Memory B cell (primary cell): ENCODE measurements at regions not wholly inside any gene's neighbourhood (a gene's known extent, or its start where the extent isn't known, plus 50 kb on each side); places are given as distances from the start of the nearest gene placed in this dataset.

Source experiments
- ATAC-seq: fragments of 150-1000 bp; cut with Tn5 transposase; 2 replicates; pipeline ENCODE4 v1.10.0; 2021; ENCODE audit warnings: low read depth, mild to moderate bottlenecking, moderate library complexity
- DNase-seq, 2 donors: peaks; one replicate each; pipeline ENCODE4 v3.0.0; 2022; ENCODE audit warnings: low spot score in 2 of 2
- H3K27ac Mint-ChIP-seq: one replicate; pipeline ENCODE4 v1.8.0; 2022; ENCODE audit warnings: mild to moderate bottlenecking, moderate library complexity, mixed read lengths
- H3K27me3 Mint-ChIP-seq: one replicate; pipeline ENCODE4 v1.8.0; 2022; ENCODE audit warnings: mixed read lengths
- H3K36me3 Mint-ChIP-seq: one replicate; pipeline ENCODE4 v1.8.0; 2022; ENCODE audit warnings: mild to moderate bottlenecking, mixed read lengths
- H3K4me1 Mint-ChIP-seq: one replicate; pipeline ENCODE4 v1.8.0; 2022; ENCODE audit warnings: mixed read lengths
- H3K4me3 Mint-ChIP-seq: one replicate; pipeline ENCODE4 v1.8.0; 2022; ENCODE audit warnings: mild to moderate bottlenecking, moderate library complexity, mixed read lengths
- H3K9me3 Mint-ChIP-seq: one replicate; pipeline ENCODE4 v1.8.0; 2022; ENCODE audit warnings: mixed read lengths

DNA sequence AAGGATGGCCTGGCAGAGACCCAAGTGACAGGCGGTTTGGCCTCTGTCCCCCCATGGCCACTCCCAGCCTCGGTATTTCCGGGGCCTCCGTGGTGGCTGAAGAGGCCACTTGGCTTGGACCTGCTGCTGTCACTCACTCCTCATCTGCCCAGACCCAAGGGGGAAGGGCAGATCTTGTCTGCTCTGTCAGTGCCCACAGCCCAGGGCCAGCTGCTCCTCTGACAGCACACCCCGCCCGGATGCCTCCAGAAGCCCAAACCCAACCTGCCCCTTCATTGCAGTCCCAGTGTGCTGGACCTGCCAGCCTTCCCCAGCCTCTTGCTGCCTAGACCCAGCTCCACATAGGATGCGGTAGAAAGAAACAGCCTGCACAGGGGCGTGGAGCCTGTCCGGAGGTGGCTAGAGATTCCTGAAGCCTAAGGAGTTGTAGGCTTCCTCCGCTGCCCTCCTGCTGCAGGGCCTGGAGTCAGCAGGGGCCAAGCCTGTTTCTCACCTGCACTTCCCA lies 52.0 kb downstream of the MAGEF1 start:
- peaks cover 2% of the 10 kb centered on the region for H3K4me1 Mint-ChIP-seq

DNA sequence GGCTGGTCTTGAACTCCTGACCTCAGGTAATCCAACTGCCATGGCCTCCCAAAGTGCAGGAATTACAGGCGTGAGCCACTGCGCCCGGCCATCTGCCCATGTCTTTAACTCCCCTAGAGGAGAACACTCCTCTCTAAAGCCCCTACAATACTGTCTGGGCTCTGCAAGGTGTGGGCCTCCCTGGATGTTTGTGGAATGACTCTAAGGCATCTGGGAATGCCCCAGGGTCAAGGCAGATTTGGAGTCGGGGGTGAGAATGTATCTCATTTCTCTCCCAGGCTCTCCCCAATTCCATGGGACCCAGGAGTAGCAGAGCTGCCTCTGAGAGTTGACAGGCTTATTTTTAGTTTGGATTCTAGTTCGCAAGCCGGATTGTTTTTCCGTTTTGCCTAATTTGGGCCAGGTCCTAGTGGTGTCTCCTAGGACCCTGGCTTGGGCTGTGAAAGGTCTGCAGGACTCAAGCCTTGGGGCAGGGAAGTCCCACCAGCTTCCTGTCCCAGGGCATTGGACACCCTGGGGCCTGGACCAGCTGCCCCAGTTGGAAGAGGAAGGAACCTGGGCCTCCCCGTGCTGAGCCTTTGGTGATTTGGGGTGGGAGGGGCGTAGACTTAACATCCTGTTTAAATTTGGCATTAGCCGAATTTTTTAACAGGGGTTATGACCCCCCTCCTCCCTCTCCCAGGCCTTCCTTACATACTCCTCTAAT lies 53.5 kb downstream of the MAGEF1 start:
- Mint-ChIP-seq H3K27me3 (peaks cover 4% of the 10 kb centered on the region), H3K4me3 (no peak overlapping the region), H3K27ac (no peak overlapping the region), H3K4me1 (no peaks in the 10 kb centered on the region), H3K9me3 (no peaks in the 10 kb centered on the region), H3K36me3 (no peaks in the 10 kb centered on the region)
- DNase-seq (no peak), ATAC-seq (no peak)

More for the DNA sequence above, 52.0 kb downstream of the MAGEF1 start:
- Mint-ChIP-seq H3K4me3 (no peak overlapping the region), H3K27ac (no peak overlapping the region), H3K9me3 (no peaks in the 10 kb centered on the region), H3K36me3 (no peaks in the 10 kb centered on the region), H3K27me3 (peaks cover 5% of the 10 kb centered on the region)
- DNase-seq (no peak), ATAC-seq (no peak)

DNA sequence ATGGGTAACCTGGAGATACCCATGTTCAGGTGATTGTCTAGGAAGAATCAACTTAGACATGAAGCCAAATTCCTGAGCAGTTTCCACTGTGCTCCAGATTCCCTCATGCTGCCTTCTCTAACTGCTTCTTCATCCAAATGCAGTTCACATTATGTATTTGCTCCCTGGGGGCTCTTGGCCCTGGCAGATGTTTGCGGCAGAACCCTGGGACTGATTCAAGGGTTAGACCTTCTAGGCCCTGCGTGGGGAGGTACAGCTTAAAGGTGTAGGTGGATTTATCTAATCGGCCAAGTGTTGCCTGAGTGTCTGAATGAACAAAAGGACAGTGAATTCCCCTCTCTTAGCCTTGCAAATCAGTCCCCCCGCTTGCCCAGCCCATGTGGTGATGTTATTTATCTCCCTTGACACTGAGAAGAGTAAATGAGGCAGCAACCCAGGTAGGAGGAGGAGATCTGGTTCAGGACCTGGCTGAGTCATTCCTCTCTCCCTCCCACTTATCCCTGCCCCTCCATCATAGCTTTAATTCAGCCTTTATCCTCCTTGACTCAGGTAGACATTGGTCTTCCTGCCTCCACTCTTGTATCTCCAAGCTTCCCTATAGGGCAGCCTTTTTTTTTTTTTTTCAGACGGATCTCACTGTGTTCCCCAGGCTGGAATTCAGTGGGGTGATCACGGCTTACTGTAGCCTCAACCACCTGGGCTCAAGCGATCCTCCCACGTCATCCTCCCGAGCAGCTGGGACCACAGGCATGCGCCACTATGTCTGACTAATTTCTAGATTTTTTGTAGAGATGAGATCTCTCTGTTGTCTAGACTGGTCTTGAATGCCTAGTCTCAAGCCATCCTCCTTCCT lies 54.8 kb downstream of the MAGEF1 start:
- no peaks in the 10 kb centered on the region for H3K9me3 Mint-ChIP-seq
- no peaks in the 10 kb centered on the region for H3K36me3 Mint-ChIP-seq
- DNase-seq (no peak), ATAC-seq (no peak)
- H3K4me1 Mint-ChIP-seq: no peaks in the 10 kb centered on the region
- no peak overlapping the region for H3K4me3 Mint-ChIP-seq
- H3K27me3 Mint-ChIP-seq: peaks cover 4% of the 10 kb centered on the region
- H3K27ac Mint-ChIP-seq: no peak overlapping the region

DNA sequence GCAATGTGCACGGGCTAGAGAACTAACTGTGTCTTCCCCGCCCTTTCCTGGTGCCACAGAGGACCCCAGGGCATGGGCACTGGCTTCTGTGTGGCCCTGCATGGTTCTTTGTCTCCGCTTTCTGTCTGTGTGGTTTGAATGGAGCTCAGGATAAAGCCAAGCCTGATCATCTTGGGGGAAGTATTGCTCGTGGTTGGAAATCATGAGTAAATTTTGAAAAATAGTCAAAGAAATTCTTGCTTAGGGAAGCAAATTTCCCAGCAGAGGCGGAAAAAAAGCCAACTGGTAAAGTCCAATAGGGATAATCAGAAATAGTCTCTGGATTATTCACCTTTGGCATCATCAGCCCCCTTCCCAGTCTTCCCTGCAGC lies 55.4 kb downstream of the MAGEF1 start:
- ATAC-seq: no peak
- Mint-ChIP-seq H3K4me3 (no peak overlapping the region), H3K4me1 (no peaks in the 10 kb centered on the region), H3K27me3 (peaks cover 4% of the 10 kb centered on the region), H3K9me3 (no peaks in the 10 kb centered on the region), H3K27ac (no peak overlapping the region), H3K36me3 (no peaks in the 10 kb centered on the region)
- DNase-seq: no peak

DNA sequence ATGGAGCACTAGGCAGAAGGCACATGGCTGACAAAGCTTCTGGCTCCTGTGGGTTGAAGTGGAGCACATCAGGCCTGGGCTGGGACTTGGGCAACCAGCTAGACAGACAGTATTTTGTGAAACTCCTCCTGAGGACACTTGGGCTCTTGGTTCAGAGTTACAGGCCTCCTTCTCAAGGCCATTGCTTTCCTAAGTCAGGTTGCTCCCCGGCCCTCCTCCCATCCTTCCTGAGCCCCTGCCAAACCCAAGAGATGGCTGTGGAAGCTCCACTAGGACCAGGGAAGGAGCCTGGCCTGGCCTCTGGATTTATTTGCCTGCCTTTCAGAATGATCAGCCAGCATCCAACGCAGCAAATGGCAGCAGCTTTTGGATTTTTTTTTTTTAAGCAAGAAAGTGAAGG lies 56.3 kb downstream of the MAGEF1 start:
- Mint-ChIP-seq H3K27me3 (peaks cover 4% of the 10 kb centered on the region), H3K4me1 (no peaks in the 10 kb centered on the region), H3K27ac (no peak overlapping the region), H3K9me3 (no peaks in the 10 kb centered on the region), H3K36me3 (no peaks in the 10 kb centered on the region), H3K4me3 (no peak overlapping the region)
- DNase-seq (no peak), ATAC-seq (no peak)

DNA sequence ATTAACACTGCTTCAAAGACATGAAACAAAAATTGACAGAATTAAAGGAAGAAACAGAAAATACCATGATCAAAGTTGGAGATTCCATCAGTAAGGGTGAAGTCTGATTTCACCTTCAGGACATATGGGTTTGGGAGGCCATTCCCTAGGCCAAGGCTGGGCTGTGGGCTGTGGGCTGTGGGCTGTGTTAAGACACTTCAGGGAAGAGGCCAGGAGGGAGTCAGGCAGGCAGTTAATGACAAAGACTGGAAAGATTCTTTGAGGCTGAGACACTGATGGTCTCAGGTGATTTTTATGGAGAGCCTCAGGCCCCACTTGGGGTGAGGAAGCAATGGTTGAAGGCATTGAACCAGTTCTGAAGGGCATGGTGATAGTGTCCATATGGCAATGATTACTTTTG lies 57.5 kb downstream of the MAGEF1 start:
- no peak for ATAC-seq
- no peak overlapping the region for H3K4me3 Mint-ChIP-seq
- peaks cover 6% of the 10 kb centered on the region for H3K27me3 Mint-ChIP-seq
- no peaks in the 10 kb centered on the region for H3K4me1 Mint-ChIP-seq
- no peaks in the 10 kb centered on the region for H3K36me3 Mint-ChIP-seq
- no peak overlapping the region for H3K27ac Mint-ChIP-seq
- H3K9me3 Mint-ChIP-seq: no peaks in the 10 kb centered on the region
- no peak for DNase-seq

DNA sequence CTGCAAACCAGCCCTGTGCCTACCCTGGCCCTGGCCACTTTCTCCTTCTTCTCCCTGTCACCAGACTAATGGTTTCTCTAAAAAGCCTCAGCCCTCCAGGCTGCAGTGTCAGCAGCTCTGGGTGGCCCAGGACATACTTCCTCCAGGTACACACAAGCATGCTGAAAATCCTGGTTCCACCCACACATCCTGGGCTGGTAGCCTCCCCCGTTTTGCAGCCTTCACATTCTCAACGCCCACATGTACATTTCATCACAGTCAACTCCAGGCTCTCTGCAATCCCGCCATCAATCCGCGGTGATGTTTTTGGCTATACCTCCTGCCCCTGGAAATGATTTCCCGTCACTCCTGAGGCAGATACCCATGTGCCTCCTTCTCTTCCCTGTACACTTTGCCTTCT lies 59.4 kb downstream of the MAGEF1 start:
- Mint-ChIP-seq H3K4me3 (no peak overlapping the region), H3K9me3 (no peaks in the 10 kb centered on the region), H3K4me1 (no peaks in the 10 kb centered on the region), H3K27ac (no peak overlapping the region), H3K27me3 (peaks cover 8% of the 10 kb centered on the region), H3K36me3 (no peaks in the 10 kb centered on the region)
- ATAC-seq (no peak), DNase-seq (no peak)

DNA sequence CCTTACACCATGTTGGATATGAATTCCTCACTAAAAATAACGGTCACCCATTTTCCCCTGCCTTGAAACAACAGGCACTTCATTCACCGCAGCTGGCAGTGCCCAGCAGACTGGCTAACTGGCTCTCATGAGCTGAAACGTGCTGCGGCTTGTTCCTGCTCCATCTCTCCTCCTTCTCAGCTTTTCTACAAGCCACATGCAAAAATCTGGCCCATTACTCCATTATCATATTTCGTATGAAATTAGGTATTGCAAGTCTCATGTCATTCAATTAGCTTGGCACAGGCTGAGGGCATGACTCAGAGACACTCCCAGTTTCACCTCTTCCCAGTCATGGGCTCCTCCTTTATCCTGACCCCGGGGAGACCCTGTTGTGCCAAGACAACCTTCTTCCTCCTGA lies 60.0 kb downstream of the MAGEF1 start:
- H3K9me3 Mint-ChIP-seq: no peaks in the 10 kb centered on the region
- H3K4me3 Mint-ChIP-seq: no peak overlapping the region
- H3K27me3 Mint-ChIP-seq: peaks cover 8% of the 10 kb centered on the region
- ATAC-seq: no peak
- H3K27ac Mint-ChIP-seq: no peak overlapping the region
- H3K4me1 Mint-ChIP-seq: no peaks in the 10 kb centered on the region
- no peak for DNase-seq
- no peaks in the 10 kb centered on the region for H3K36me3 Mint-ChIP-seq

DNA sequence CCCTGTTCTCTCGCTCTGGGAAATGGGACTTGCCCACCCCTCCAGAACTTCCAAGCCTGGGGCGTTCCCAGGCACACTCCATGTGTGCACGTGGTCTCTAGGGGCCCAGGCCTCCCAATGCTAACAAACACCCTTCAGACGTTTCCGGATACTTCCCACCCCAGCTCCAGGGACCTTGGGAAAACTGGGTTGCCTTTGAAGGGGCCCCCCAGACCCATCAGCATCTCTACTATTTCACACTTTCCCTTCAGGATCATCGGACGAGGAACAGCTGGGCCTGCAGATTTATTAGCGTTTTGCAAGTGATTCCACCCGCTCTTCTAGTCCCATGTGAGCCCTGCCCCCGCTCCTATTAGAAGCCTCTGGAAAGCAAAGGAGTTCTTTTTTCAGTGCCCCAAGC lies 63.2 kb downstream of the MAGEF1 start:
- H3K9me3 Mint-ChIP-seq: no peaks in the 10 kb centered on the region
- no peak overlapping the region for H3K4me3 Mint-ChIP-seq
- H3K27me3 Mint-ChIP-seq: peaks cover 10% of the 10 kb centered on the region
- no peaks in the 10 kb centered on the region for H3K4me1 Mint-ChIP-seq
- no peak for DNase-seq
- H3K36me3 Mint-ChIP-seq: peaks cover 2% of the 10 kb centered on the region
- ATAC-seq: no peak
- H3K27ac Mint-ChIP-seq: peak overlapping the region; percentile 24

DNA sequence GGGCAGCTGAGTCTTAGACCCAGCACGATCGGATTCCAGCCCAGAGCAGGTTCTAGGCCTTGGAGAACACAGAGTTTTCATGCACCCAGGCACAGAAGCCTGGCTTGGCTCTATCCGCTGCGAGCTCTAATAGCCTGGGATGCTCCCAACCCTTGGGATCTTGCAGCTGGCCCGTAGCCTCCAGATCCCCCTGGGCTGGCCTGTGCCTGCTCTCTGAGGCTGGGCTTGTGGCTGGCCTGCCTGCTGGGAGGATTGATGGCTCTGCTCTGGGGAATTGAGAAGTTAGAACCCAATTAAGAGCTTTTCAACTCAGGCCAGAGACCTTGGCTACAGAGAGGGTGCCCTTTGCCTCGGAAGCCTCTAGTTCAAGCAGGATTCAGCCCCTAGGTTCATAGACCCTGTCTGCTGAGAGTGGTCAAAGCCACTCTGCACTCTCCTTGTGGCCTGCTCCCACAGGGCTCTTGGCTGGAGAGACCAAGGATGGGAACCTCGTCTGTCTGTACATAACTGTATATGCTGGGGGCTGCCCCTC lies 64.4 kb downstream of the MAGEF1 start:
- DNase-seq (no peak), ATAC-seq (no peak)
- peaks cover 2% of the 10 kb centered on the region for H3K36me3 Mint-ChIP-seq
- H3K4me3 Mint-ChIP-seq: no peak overlapping the region
- H3K27ac Mint-ChIP-seq: no peak overlapping the region
- H3K4me1 Mint-ChIP-seq: no peaks in the 10 kb centered on the region
- H3K9me3 Mint-ChIP-seq: no peaks in the 10 kb centered on the region
- H3K27me3 Mint-ChIP-seq: peaks cover 14% of the 10 kb centered on the region

DNA sequence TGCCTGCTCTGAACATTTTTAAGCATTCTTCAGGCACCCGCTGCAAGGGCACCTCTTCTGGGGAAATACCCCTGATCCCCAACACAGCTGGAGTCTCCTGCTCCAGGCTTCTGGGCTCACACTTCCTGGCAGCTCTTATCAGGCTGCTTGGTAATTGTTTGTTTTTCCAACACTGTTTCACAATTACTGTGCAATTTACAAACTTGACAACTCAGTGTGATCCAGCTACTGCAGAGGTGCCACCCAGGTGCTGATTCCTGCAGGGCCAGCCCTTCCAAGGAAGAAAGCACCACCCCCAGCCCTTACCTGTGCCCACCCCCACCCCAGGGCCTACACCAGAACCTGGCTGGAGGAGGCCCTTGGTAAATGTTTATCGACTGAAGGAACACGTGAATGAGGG lies 66.5 kb downstream of the MAGEF1 start:
- Mint-ChIP-seq H3K36me3 (peaks cover 2% of the 10 kb centered on the region), H3K27me3 (peaks cover 16% of the 10 kb centered on the region), H3K9me3 (no peaks in the 10 kb centered on the region), H3K27ac (no peak overlapping the region), H3K4me3 (no peak overlapping the region), H3K4me1 (no peaks in the 10 kb centered on the region)
- ATAC-seq (no peak), DNase-seq (no peak)

DNA sequence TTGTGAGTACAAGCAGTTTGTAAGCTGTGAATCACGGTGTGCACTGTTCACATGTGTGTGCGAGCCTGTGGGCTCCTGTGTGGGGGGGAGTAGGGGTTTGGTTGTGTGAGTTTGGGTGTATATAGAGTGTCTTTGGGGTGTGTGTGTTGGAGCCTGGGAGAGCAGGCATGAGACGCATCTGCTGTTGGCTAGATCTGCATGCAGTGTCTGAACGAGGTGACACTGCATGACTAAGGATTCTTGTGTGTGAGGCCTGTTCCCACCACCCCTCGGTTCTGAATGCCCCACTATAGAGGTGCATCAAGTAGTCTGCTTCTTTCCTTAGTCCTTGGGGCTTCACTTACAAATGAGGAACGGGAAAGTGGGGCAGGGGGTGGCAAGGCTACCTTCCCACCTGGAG lies 68.4 kb downstream of the MAGEF1 start:
- H3K4me1 Mint-ChIP-seq: no peaks in the 10 kb centered on the region
- ATAC-seq (no peak), DNase-seq (no peak)
- H3K27me3 Mint-ChIP-seq: peaks cover 11% of the 10 kb centered on the region
- H3K9me3 Mint-ChIP-seq: no peaks in the 10 kb centered on the region
- no peak overlapping the region for H3K4me3 Mint-ChIP-seq
- no peak overlapping the region for H3K27ac Mint-ChIP-seq
- peaks cover 2% of the 10 kb centered on the region for H3K36me3 Mint-ChIP-seq

DNA sequence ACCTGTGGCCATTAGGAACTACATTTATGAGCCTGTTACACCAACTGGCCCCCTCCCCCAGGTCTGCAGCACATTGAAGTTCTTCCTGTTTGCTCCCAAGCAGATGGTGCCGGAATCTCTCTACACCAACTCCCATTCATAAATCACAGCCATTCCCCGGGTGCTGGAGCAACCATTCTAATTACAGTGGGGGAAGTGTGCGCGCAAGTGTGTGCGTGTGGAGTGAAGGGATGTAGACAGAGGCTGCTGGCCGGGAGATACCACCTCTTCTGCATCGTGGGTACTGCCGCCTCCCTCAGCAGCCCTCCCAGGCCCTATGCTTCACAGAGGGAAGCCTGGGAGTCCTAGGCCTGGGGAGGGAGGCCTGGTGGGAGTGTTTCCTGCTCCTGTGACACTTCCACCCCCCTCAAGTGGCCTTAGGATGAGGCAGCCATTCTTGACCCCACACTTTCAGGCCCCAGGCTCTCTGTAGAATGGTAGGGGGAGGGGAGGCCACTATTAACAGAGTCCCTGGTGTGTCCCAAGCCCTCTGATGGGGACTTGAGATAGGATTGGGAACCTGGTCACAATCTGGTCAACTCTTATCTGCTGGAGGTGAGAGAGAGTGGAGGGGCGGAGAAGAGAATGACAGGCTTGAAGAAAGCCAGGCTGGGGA lies 69.1 kb downstream of the MAGEF1 start:
- no peaks in the 10 kb centered on the region for H3K4me1 Mint-ChIP-seq
- H3K27me3 Mint-ChIP-seq: peaks cover 11% of the 10 kb centered on the region
- no peak overlapping the region for H3K27ac Mint-ChIP-seq
- DNase-seq (no peak), ATAC-seq (no peak)
- no peak overlapping the region for H3K4me3 Mint-ChIP-seq
- no peaks in the 10 kb centered on the region for H3K9me3 Mint-ChIP-seq
- peaks cover 2% of the 10 kb centered on the region for H3K36me3 Mint-ChIP-seq

DNA sequence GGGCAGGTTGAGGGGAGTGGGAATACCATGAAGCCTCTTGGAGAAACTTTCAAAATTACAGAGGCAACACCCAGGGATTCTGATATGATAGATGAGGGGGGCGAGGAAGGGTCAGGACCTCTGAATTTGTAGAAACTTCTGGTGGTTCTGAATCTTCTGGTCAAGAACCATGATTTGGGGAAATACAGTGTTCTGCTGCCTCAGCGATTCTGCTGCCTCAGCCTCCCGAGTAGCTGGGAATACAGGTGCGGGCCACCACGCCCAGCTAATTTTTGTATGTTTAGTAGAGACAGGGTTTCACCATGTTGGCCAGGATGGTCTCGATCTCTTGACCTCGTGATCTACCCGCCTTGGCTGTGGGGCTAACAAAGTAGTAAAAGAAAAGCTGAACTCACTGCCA lies 70.4 kb downstream of the MAGEF1 start:
- no peak overlapping the region for H3K27ac Mint-ChIP-seq
- H3K4me1 Mint-ChIP-seq: no peaks in the 10 kb centered on the region
- DNase-seq: no peak
- H3K36me3 Mint-ChIP-seq: no peaks in the 10 kb centered on the region
- no peaks in the 10 kb centered on the region for H3K9me3 Mint-ChIP-seq
- ATAC-seq: no peak
- H3K27me3 Mint-ChIP-seq: peaks cover 8% of the 10 kb centered on the region
- H3K4me3 Mint-ChIP-seq: no peak overlapping the region
